SK-N-MC (cell line): ENCODE measurements at regions not wholly inside any gene's neighbourhood (a gene's known extent, or its start where the extent isn't known, plus 50 kb on each side); places are given as distances from the start of the nearest gene placed in this dataset.

ENCODE experiments used
- DNase-seq: peaks from one replicate; pipeline ENCODE4 v3.0.0-alpha.2; 2011; ENCODE audit warnings: low read depth, low spot score
- H3K27ac ChIP-seq: fragments of 200-600 bp; sonication (generic); 2 replicates; pipeline ENCODE4 v1.5.1; 2016; ENCODE audit warnings: mixed run types
- H3K36me3 ChIP-seq: fragments of 200-600 bp; sonication (generic); 2 replicates; pipeline ENCODE4 v1.6.1; 2017; ENCODE audit warnings: antibody characterized with exemption, low read length, mixed read lengths; ENCODE audit not compliant: insufficient read depth
- H3K4me3 ChIP-seq: fragments of 200-600 bp; sonication (generic); 2 replicates; pipeline ENCODE4 v1.5.1; 2016
- H3K9ac ChIP-seq: fragments of 200-600 bp; sonication (generic); 2 replicates; pipeline ENCODE4 v1.8.0; 2017; ENCODE audit warnings: mixed run types, mixed read lengths; ENCODE audit not compliant: insufficient read length
- H3K9me3 ChIP-seq: fragments of 200-600 bp; sonication (generic); 2 replicates; pipeline ENCODE4 v1.6.1; 2017; ENCODE audit warnings: low read depth, mild to moderate bottlenecking, antibody characterized with exemption, low read length, moderate library complexity, mixed read lengths
- EZH2 ChIP-seq: fragments of 200-600 bp; sonication (generic); IDR thresholded peaks from one replicate; pipeline ENCODE4 v1.6.1; 2017; ENCODE audit warnings: antibody characterized with exemption
- FOXP2 ChIP-seq: optimal IDR thresholded peaks from 2 replicates; pipeline ENCODE3; 2011; ENCODE audit warnings: mild to moderate bottlenecking, moderate library complexity; ENCODE audit not compliant: insufficient read depth; ENCODE audit errors: extremely low read length, control extremely low read depth
- POLR2AphosphoS5 ChIP-seq: IDR thresholded peaks from 2 replicates; pipeline ENCODE4 v1.6.1; 2012; ENCODE audit warnings: mild to moderate bottlenecking, low read depth, low read length, borderline replicate concordance

DNA sequence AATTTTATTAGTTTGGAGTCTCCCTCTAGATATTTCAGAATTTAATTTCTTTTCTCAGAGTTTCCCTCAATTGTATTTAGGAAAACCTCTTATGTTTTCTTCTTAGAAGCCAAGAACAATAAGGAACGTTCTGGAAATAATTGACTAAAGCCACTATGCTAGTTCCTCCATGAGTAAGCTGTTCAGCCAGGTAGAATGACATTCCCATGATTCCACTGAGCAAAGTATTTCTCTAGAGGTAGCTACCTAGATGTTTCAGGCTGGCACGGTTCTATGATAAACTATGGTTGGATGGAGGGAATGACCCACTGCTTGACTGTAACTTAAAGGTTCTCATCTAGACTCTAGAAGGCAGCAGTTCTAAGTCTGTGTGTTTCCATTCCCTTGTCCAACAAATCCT lies 62.4 kb downstream of the CLDN17 start:
- no peak overlapping the region for H3K9ac ChIP-seq
- H3K9me3 ChIP-seq = no peaks in the 10 kb centered on the region
- no peaks in the 10 kb centered on the region for H3K36me3 ChIP-seq
- H3K27ac ChIP-seq = no peak overlapping the region
- no peak for DNase-seq
- no peak overlapping the region for H3K4me3 ChIP-seq
- TF ChIP-seq POLR2AphosphoS5 (no peak), FOXP2 (no peak)

DNA sequence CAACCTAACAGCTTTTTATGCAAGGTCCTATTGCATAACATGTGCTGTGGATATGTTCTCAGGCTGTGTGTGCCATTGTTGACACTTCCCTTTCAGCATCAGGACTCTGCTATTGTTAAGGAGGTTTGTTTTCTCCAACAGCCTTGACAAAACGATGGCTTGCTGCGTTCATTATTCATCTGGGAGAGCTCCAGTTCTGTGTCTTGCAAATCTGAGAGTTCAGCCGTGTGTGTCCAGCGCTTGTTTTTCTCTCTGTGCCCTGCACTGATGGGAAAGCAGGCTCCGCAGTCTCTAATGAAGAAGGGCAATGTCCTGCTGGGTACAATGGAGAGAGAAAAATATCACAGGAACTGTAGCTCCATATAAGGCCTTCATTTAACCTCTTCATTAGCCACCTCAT lies 63.7 kb downstream of the CLDN17 start:
- Histone ChIP-seq H3K27ac (no peak overlapping the region), H3K36me3 (no peaks in the 10 kb centered on the region), H3K9ac (no peak overlapping the region), H3K9me3 (no peaks in the 10 kb centered on the region), H3K4me3 (no peak overlapping the region)
- TF ChIP-seq FOXP2 (no peak), EZH2 (no peak), POLR2AphosphoS5 (no peak)
- DNase-seq = no peak

DNA sequence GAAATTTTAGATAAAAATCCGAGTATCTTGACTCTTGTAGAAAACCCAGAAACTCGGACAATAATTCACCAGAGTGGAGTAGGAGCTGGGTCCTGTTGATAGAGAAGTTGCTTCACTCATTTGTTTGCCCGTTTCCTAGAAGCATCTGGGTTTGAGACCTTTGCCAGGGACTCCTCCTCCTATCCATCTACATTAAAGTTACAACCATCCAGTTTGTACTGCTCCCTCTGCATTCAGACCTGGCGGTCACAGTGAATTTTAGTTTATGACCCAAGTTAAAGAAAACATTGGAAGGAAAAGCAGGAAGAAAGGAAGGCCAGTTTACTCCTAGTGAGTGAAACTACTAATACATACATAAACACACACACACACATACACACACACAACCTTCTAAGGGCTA lies 64.6 kb downstream of the CLDN17 start:
- DNase-seq = no peak
- H3K27ac ChIP-seq = no peak overlapping the region
- H3K4me3 ChIP-seq = no peak overlapping the region
- TF ChIP-seq POLR2AphosphoS5 (no peak), EZH2 (no peak), FOXP2 (no peak)
- H3K9me3 ChIP-seq = no peaks in the 10 kb centered on the region
- H3K9ac ChIP-seq = no peak overlapping the region
- no peaks in the 10 kb centered on the region for H3K36me3 ChIP-seq

DNA sequence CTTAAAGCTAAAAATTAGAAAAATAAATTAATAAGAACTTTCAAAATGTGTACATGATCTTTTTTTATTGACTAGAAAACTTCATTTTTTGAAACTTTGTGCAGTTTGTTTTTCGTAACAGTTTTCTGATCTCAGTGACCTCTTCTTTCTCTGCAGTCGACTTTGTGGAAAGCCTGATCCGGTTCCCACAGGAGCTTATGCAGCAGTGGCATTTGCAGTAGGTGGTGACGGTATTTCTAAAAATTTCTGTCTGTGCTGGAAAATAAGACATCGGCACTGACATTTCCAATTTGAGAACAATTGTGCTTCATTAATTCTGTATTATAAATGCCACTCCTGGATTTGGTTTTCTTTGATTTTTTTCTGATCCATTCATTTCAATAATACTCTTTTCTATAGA lies 68.8 kb downstream of the CLDN17 start:
- TF ChIP-seq FOXP2 (no peak), POLR2AphosphoS5 (no peak)
- no peak overlapping the region for H3K9ac ChIP-seq
- H3K9me3 ChIP-seq = no peaks in the 10 kb centered on the region
- H3K36me3 ChIP-seq = no peaks in the 10 kb centered on the region
- DNase-seq = no peak
- H3K4me3 ChIP-seq = no peak overlapping the region
- H3K27ac ChIP-seq = no peak overlapping the region

DNA sequence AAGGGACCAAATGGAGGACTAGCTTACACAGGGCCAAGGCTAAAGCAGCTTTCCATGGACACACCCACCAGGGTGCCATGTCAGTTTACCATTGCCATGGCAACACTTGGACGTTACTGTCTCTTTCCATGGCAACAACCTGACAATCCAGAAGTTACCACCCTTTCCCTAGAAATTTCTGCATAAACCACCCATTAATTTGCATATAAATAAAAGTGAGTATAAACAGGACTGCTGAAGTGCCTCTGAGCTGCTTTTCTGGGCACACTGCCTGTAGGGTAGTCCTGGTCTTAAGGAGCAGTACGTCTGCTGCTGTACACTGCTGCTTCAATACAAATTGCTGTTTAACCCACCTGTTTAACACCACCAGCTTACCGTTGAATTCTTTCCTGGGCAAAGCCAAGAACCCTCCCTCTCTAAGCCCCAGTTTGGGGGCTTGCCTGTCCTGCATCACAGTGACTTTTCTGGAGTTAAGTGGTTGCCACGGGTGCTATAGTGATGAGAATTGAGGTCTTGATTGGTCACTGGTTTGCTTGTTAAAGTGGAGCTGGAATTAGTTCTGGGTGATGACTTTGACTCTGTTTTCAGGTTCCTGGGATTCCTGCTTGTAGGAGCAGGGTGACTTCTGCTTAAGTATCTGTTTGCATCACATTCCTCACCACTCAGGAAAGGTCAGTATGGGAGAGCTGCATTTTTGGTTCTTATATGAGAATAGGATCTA lies 83.2 kb downstream of the CLDN17 start:
- no peak for DNase-seq
- H3K36me3 ChIP-seq = no peaks in the 10 kb centered on the region
- H3K4me3 ChIP-seq = no peak overlapping the region
- H3K9me3 ChIP-seq = no peaks in the 10 kb centered on the region
- H3K9ac ChIP-seq = no peak overlapping the region
- TF ChIP-seq EZH2 = no peak
- no peak for TF ChIP-seq POLR2AphosphoS5
- TF ChIP-seq FOXP2 = no peak
- H3K27ac ChIP-seq = no peak overlapping the region

DNA sequence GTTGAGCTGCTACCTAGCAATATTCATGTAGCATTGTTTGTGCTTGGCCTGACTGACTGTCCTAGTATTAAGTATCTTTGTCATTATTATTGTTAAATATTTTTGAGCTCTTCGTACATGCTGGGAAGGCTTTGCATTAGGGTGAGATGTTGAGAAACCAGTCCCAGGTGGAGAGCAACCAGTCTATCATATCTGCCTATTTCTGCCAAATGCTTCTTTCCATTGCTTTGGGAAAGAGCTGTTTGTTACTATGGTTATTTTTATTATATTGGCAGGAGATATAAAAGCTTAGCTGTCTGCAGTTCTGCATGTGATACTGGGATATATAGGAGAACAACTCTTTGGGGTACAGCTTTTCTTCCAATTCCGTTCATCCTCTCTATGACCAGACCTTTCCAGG lies 85.1 kb downstream of the CLDN17 start:
- TF ChIP-seq POLR2AphosphoS5 (no peak), EZH2 (no peak), FOXP2 (no peak)

DNA sequence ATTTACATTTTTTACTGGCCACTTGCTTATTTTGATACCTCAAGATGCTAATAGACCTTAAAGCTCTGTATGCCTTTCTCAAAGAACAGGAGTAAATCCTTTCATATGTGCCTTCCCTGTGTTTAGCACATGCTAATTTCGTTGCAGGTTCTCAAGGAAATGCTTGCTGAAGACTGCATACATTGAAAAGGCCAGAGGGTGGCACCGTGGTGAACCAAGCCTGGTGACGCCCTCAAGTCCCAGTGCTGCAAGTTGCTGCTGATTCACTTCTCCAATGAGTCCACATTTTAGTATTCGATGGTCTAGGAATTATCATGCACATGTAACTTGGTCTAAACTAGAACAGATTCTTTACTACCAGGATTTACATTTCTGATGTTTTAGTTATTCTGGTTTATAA lies 94.1 kb downstream of the CLDN17 start:
- TF ChIP-seq POLR2AphosphoS5 (no peak), FOXP2 (no peak)
- no peak overlapping the region for H3K9ac ChIP-seq
- no peak overlapping the region for H3K27ac ChIP-seq
- no peaks in the 10 kb centered on the region for H3K36me3 ChIP-seq
- no peak overlapping the region for H3K4me3 ChIP-seq
- DNase-seq = no peak
- no peaks in the 10 kb centered on the region for H3K9me3 ChIP-seq

More for the DNA sequence above, 85.1 kb downstream of the CLDN17 start:
- Histone ChIP-seq H3K9me3 (no peaks in the 10 kb centered on the region), H3K27ac (no peak overlapping the region), H3K9ac (no peak overlapping the region), H3K36me3 (no peaks in the 10 kb centered on the region), H3K4me3 (no peak overlapping the region)
- no peak for DNase-seq

DNA sequence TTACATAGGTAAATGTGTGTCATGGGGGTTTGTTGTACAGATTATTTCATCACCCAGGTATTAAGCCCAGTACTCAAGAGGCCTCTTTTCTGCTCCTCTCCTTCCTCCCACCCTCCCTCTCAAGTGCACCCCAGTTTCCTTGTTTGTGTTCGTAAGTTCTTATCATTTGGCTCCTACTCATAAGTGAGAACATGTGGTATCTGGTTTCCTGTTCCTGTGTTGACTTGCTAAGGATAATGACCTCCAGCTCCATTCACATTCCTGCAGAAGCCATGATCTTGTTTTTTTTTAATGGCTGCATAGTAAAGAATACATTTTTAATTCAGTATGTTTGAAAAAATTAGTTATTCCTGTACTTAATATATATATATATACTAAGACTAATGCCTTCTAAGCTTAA lies 107.7 kb downstream of the CLDN17 start:
- DNase-seq = no peak
- H3K9ac ChIP-seq = no peak overlapping the region
- H3K4me3 ChIP-seq = no peak overlapping the region
- no peak for TF ChIP-seq EZH2
- no peak for TF ChIP-seq POLR2AphosphoS5
- TF ChIP-seq FOXP2 = no peak
- H3K9me3 ChIP-seq = no peaks in the 10 kb centered on the region
- H3K27ac ChIP-seq = no peak overlapping the region
- no peaks in the 10 kb centered on the region for H3K36me3 ChIP-seq

DNA sequence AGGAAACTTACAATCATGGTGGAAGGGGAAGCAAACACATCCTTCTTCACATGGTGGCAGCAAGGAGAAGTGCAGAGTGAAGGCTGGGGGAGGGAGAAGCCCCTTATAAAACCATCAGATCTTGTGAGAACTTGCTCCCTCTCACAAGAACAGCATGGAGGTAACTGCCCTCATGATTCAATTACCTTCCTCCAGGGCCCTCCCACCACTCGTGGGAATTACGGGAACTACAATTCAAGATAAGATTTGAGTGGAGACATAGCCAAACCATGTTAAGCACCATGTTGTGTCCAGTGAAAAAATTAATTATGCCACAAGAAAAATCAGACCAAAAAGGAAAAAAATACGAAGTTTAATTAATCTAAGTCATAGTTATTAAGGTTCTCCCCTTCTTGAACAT lies 109.5 kb downstream of the CLDN17 start:
- no peak overlapping the region for H3K4me3 ChIP-seq
- H3K27ac ChIP-seq = no peak overlapping the region
- TF ChIP-seq EZH2 (no peak), POLR2AphosphoS5 (no peak), FOXP2 (no peak)
- H3K9ac ChIP-seq = no peak overlapping the region
- no peaks in the 10 kb centered on the region for H3K36me3 ChIP-seq
- no peaks in the 10 kb centered on the region for H3K9me3 ChIP-seq
- DNase-seq = no peak
